ENCODE measurements at regions not wholly inside any gene's neighbourhood (a gene's known extent, or its start where the extent isn't known, plus 50 kb on each side); places are given as distances from the start of the nearest gene placed in this dataset.

DNA sequence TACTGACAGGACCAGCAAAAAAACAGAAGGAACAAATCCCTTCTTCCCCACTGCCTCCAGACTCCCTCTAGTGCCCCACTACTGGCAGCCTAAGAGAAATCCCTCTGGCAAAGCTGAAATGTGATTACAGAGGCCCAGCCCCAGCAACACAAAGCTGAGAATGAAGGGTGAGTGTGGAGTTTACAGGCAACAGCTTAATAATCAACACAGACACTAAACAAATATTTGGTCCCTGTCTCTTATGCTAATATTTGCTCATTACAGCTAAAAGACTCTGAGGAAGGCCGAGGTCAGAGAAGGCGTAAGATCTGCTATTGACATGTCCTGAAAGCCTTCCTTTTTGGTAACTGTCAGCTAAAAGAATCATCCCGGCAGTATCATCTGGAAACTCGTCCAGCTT lies 308.5 kb upstream of the RASGRP1 start (continued):
- TF ChIP-seq, protein P1, sequence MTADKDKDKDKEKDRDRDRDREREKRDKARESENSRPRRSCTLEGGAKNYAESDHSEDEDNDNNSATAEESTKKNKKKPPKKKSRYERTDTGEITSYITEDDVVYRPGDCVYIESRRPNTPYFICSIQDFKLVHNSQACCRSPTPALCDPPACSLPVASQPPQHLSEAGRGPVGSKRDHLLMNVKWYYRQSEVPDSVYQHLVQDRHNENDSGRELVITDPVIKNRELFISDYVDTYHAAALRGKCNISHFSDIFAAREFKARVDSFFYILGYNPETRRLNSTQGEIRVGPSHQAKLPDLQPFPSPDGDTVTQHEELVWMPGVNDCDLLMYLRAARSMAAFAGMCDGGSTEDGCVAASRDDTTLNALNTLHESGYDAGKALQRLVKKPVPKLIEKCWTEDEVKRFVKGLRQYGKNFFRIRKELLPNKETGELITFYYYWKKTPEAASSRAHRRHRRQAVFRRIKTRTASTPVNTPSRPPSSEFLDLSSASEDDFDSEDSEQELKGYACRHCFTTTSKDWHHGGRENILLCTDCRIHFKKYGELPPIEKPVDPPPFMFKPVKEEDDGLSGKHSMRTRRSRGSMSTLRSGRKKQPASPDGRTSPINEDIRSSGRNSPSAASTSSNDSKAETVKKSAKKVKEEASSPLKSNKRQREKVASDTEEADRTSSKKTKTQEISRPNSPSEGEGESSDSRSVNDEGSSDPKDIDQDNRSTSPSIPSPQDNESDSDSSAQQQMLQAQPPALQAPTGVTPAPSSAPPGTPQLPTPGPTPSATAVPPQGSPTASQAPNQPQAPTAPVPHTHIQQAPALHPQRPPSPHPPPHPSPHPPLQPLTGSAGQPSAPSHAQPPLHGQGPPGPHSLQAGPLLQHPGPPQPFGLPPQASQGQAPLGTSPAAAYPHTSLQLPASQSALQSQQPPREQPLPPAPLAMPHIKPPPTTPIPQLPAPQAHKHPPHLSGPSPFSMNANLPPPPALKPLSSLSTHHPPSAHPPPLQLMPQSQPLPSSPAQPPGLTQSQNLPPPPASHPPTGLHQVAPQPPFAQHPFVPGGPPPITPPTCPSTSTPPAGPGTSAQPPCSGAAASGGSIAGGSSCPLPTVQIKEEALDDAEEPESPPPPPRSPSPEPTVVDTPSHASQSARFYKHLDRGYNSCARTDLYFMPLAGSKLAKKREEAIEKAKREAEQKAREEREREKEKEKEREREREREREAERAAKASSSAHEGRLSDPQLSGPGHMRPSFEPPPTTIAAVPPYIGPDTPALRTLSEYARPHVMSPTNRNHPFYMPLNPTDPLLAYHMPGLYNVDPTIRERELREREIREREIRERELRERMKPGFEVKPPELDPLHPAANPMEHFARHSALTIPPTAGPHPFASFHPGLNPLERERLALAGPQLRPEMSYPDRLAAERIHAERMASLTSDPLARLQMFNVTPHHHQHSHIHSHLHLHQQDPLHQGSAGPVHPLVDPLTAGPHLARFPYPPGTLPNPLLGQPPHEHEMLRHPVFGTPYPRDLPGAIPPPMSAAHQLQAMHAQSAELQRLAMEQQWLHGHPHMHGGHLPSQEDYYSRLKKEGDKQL (CRISPR knock-in tag; IDR thresholded peaks at IDR 0.05; ENCODE audit: low read depth): peak; percentile 72
- no peak for TF ChIP-seq ATRX (CRISPR knock-in tag; IDR thresholded peaks at IDR 0.05; ENCODE audit: borderline replicate concordance)
- TF ChIP-seq, protein P2, sequence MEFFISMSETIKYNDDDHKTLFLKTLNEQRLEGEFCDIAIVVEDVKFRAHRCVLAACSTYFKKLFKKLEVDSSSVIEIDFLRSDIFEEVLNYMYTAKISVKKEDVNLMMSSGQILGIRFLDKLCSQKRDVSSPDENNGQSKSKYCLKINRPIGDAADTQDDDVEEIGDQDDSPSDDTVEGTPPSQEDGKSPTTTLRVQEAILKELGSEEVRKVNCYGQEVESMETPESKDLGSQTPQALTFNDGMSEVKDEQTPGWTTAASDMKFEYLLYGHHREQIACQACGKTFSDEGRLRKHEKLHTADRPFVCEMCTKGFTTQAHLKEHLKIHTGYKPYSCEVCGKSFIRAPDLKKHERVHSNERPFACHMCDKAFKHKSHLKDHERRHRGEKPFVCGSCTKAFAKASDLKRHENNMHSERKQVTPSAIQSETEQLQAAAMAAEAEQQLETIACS (CRISPR knock-in tag; IDR thresholded peaks at IDR 0.05): no peak
- TF ChIP-seq, protein P3, sequence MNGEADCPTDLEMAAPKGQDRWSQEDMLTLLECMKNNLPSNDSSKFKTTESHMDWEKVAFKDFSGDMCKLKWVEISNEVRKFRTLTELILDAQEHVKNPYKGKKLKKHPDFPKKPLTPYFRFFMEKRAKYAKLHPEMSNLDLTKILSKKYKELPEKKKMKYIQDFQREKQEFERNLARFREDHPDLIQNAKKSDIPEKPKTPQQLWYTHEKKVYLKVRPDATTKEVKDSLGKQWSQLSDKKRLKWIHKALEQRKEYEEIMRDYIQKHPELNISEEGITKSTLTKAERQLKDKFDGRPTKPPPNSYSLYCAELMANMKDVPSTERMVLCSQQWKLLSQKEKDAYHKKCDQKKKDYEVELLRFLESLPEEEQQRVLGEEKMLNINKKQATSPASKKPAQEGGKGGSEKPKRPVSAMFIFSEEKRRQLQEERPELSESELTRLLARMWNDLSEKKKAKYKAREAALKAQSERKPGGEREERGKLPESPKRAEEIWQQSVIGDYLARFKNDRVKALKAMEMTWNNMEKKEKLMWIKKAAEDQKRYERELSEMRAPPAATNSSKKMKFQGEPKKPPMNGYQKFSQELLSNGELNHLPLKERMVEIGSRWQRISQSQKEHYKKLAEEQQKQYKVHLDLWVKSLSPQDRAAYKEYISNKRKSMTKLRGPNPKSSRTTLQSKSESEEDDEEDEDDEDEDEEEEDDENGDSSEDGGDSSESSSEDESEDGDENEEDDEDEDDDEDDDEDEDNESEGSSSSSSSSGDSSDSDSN (CRISPR knock-in tag; IDR thresholded peaks at IDR 0.05): no peak
- TF ChIP-seq, protein P4, sequence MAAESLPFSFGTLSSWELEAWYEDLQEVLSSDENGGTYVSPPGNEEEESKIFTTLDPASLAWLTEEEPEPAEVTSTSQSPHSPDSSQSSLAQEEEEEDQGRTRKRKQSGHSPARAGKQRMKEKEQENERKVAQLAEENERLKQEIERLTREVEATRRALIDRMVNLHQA (CRISPR knock-in tag; IDR thresholded peaks at IDR 0.05): no peak
- no peak for TF ChIP-seq BHLHE40 (IDR thresholded peaks at IDR 0.05; ENCODE audit: low read length)
- no peak for TF ChIP-seq HNRNPLL (IDR thresholded peaks at IDR 0.05; ENCODE audit: low read depth, low read length, poor library complexity, severe bottlenecking)
- TF ChIP-seq ZNF136 (CRISPR knock-in tag; IDR thresholded peaks at IDR 0.05; ENCODE audit: low read depth): no peak
- TF ChIP-seq CBX1 (IDR thresholded peaks at IDR 0.05; ENCODE audit: low read depth): no peak
- TF ChIP-seq, protein P5, sequence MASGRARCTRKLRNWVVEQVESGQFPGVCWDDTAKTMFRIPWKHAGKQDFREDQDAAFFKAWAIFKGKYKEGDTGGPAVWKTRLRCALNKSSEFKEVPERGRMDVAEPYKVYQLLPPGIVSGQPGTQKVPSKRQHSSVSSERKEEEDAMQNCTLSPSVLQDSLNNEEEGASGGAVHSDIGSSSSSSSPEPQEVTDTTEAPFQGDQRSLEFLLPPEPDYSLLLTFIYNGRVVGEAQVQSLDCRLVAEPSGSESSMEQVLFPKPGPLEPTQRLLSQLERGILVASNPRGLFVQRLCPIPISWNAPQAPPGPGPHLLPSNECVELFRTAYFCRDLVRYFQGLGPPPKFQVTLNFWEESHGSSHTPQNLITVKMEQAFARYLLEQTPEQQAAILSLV (CRISPR knock-in tag; IDR thresholded peaks at IDR 0.05; ENCODE audit: borderline replicate concordance): no peak
- no peak for TF ChIP-seq PRPF4 (IDR thresholded peaks at IDR 0.05; ENCODE audit: low read depth, low read length, poor library complexity, severe bottlenecking)
- no peak for TF ChIP-seq ZFP1 (CRISPR knock-in tag; IDR thresholded peaks at IDR 0.05)
- no peak for TF ChIP-seq FOXP1 (IDR thresholded peaks at IDR 0.05)
- peak; percentile 93 for TF ChIP-seq FOXP1 (CRISPR knock-in tag; IDR thresholded peaks at IDR 0.05)
- no peak for TF ChIP-seq ZFP41 (CRISPR knock-in tag; IDR thresholded peaks at IDR 0.05; ENCODE audit: borderline replicate concordance)
- no peak for TF ChIP-seq ZMYM4 (CRISPR knock-in tag; IDR thresholded peaks at IDR 0.05)
- 0 out of 2 replicates have a peak, but pooled peaks have one; percentile 45 for TF ChIP-seq NR2F2 (IDR thresholded peaks at IDR 0.05; ENCODE audit: borderline replicate concordance, low read depth)
- no peak for TF ChIP-seq RBFOX2 (IDR thresholded peaks at IDR 0.05; ENCODE audit: low read depth, low read length)
- no peak for TF ChIP-seq SRF (IDR thresholded peaks at IDR 0.05; ENCODE audit: low read depth, low read length)
- TF ChIP-seq ARNT (IDR thresholded peaks at IDR 0.05): no peak
- TF ChIP-seq TEAD3 (CRISPR knock-in tag; optimal IDR thresholded peaks at IDR 0.05; ENCODE audit: borderline replicate concordance): no peak
- no peak for TF ChIP-seq ZNF282 (IDR thresholded peaks at IDR 0.05; ENCODE audit: partially characterized antibody)
- TF ChIP-seq BORCS8-MEF2B (CRISPR knock-in tag; IDR thresholded peaks at IDR 0.05): no peak
- TF ChIP-seq ZNF10 (CRISPR knock-in tag; IDR thresholded peaks at IDR 0.05; ENCODE audit: borderline replicate concordance, low read depth): no peak
